Activated CD8-positive, alpha-beta T cell treated with anti-CD3 and anti-CD28 coated beads for 36 hours (primary cell): ENCODE measurements at regions not wholly inside any gene's neighbourhood (a gene's known extent, or its start where the extent isn't known, plus 50 kb on each side); places are given as distances from the start of the nearest gene placed in this dataset.

Experiments
- ATAC-seq: fragments of 200-7000 bp; cut with Tn5 transposase; one replicate; pipeline ENCODE4 v1.10.0; 2021; ENCODE audit warnings: mild to moderate bottlenecking, moderate library complexity
- CTCF ChIA-PET: fragments of 350-600 bp; sonication (Branson Sonifier 250); formaldehyde crosslinking; loops from one replicate; lab custom pipeline; 2021; ENCODE audit warnings: antibody characterized with exemption; lab: Charles Lee
- POLR2A ChIA-PET: fragments of 350-600 bp; sonication (Branson Sonifier 250); formaldehyde crosslinking; loops from one replicate; lab custom pipeline; 2021; ENCODE audit warnings: antibody characterized with exemption; lab: Charles Lee
- DNase-seq: peaks from one replicate; pipeline ENCODE4 v3.0.0-alpha.2; 2020
- H3K27ac Mint-ChIP-seq: one replicate; pipeline ENCODE4 v1.8.0; 2021; ENCODE audit warnings: mild to moderate bottlenecking, mixed read lengths
- H3K27me3 Mint-ChIP-seq: one replicate; pipeline ENCODE4 v1.8.0; 2021; ENCODE audit warnings: mixed read lengths
- H3K36me3 Mint-ChIP-seq: one replicate; pipeline ENCODE4 v1.8.0; 2021; ENCODE audit warnings: low read depth, mixed read lengths
- H3K4me1 Mint-ChIP-seq: one replicate; pipeline ENCODE4 v1.8.0; 2021; ENCODE audit warnings: low read depth, mixed read lengths
- H3K4me3 Mint-ChIP-seq: one replicate; pipeline ENCODE4 v1.8.0; 2021; ENCODE audit warnings: mild to moderate bottlenecking, moderate library complexity, mixed read lengths
- H3K9me3 Mint-ChIP-seq: one replicate; pipeline ENCODE4 v1.8.0; 2021; ENCODE audit warnings: mixed read lengths
- intact Hi-C: fragments of 100-400 bp; cut with micrococcal nuclease; formaldehyde crosslinking; loops from one replicate; pipeline ENCODE4 v1.10.0; 2022
- TF ChIP-seq, protein P1 (sequence below): fragments of 200-600 bp; IDR thresholded peaks from one replicate; pipeline ENCODE4 v1.8.0; 2022; ENCODE audit warnings: antibody characterized with exemption, mild to moderate bottlenecking

DNA sequence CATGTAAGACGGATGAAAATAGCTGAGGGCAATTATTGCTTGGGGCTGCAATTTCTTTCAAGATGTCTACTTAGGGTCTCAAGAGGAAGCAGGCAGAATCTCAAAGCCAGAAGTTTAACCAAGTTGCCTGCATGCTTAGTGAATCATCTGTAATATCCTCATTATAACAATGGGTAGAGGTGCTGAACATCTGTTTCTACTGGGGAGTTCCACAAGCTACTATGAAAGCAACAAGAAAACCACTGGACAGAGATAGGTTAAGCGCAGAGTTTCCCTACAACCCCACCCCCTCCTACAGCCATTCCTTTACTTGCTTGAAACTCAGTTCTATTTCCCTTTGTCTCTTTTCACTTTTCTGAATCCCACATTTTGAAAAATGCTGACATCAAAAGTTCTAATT lies 759.4 kb upstream of the GBE1 start:
- Mint-ChIP-seq H3K36me3 (no peaks in the 10 kb centered on the region), H3K27me3 (no peaks in the 10 kb centered on the region), H3K27ac (no peak overlapping the region), H3K9me3 (peaks cover 7% of the 10 kb centered on the region), H3K4me1 (no peaks in the 10 kb centered on the region), H3K4me3 (no peak overlapping the region)
- intact Hi-C loops, result no loop called here
- POLR2A ChIA-PET, result no interaction called here
- TF ChIP-seq, protein P1, sequence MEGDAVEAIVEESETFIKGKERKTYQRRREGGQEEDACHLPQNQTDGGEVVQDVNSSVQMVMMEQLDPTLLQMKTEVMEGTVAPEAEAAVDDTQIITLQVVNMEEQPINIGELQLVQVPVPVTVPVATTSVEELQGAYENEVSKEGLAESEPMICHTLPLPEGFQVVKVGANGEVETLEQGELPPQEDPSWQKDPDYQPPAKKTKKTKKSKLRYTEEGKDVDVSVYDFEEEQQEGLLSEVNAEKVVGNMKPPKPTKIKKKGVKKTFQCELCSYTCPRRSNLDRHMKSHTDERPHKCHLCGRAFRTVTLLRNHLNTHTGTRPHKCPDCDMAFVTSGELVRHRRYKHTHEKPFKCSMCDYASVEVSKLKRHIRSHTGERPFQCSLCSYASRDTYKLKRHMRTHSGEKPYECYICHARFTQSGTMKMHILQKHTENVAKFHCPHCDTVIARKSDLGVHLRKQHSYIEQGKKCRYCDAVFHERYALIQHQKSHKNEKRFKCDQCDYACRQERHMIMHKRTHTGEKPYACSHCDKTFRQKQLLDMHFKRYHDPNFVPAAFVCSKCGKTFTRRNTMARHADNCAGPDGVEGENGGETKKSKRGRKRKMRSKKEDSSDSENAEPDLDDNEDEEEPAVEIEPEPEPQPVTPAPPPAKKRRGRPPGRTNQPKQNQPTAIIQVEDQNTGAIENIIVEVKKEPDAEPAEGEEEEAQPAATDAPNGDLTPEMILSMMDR, result no peak
- DNase-seq (no peak), ATAC-seq (no peak)
- CTCF ChIA-PET, result no interaction called here

DNA sequence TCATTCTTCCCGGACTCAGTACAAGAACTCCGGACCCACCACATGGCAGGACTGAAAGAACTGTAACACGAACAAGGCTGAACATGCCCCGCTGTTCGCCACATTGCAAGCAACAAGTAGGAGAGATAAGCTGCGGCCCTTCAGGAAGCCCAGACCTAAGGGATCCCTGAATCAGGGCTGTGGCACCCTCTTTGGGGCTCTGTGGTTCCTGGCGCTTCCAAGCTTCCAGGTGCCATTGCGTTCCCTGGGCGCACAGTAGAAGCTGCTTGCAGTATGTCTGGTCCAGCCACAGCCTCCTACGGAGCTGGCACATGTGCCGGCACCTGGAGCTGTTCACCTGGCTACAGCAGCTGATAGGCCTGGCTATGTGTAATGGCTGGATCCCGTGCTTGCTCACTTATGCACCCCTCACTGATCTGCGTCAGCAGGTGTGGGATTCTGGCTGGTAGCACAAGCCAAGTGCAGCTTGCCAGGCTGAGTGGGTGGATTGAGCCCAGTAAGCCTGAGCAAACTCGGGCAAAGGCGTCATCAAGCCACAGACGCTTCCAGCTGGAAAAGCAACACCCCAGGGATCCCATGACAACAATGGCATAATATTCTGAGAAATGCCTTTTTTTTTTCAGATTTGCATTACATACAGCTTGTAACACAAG lies 748.6 kb upstream of the GBE1 start:
- ChIA-PET POLR2A (no interaction called here), CTCF (no interaction called here)
- Mint-ChIP-seq H3K27me3 (no peaks in the 10 kb centered on the region), H3K4me1 (no peaks in the 10 kb centered on the region), H3K4me3 (no peak overlapping the region), H3K27ac (no peak overlapping the region), H3K9me3 (peaks cover 4% of the 10 kb centered on the region), H3K36me3 (no peaks in the 10 kb centered on the region)
- intact Hi-C loops, result no loop called here
- TF ChIP-seq, protein P1, result no peak
- ATAC-seq (no peak), DNase-seq (no peak)

DNA sequence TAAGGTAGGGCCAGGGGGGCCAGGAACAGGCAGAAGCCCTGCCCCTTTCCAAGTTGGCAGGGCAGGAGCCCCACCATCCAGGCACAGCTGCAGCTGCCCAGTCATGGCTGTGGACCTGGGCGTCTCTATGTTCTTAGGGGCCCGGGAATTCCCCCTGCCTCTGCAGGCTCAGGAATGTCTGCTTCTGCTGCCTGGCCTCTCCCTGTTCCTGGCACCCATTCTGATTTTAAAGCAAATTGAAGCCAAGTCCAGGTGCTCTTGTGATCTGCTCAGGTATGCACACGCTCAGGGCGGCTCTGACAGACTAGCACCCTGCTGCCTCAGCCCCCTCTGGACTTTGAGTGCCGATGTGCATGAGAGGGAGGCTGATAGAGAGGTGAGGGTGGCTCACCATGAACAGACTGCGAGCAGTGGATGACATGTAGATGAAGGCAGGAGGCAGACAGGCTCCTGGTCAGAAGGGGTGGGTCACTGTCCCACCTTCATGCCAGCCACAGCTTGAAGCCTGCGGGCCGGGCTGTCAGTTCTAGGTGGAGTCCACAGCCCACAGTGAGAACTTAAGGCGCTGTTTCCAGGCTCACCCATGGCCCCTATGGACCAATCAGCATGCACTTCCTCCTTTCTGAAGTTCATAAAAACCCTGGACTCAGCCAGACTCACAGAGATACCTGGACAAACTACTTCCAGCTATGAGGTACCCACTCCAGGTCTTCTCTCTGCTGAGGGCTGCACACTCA lies 747.8 kb upstream of the GBE1 start:
- H3K4me3 Mint-ChIP-seq, result no peak overlapping the region
- no peak for ATAC-seq

DNA sequence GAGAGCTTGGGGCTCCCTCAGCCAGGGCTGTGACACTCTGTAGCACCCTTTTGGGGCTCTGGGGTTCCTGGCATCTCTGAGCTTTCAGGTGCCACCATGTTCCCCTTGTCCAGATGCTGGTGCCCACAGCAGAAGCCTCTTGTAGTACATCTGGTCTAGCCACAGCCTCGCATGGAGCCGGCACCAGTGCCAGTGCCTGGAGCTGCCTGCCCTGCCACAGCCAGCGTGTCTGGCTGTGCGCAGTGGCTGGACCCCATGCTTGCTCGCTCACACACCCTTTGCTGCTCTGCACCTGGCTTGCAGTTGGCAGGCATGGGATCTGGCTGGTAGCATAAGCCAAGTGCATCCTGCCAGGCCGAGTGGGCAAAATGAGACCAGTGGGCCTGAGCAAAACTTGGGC lies 744.8 kb upstream of the GBE1 start:
- H3K36me3 Mint-ChIP-seq, result no peaks in the 10 kb centered on the region
- DNase-seq, result no peak
- H3K9me3 Mint-ChIP-seq, result peaks cover 4% of the 10 kb centered on the region
- POLR2A ChIA-PET, result no interaction called here
- H3K4me1 Mint-ChIP-seq, result no peaks in the 10 kb centered on the region
- no peak overlapping the region for H3K4me3 Mint-ChIP-seq
- CTCF ChIA-PET, result no interaction called here
- H3K27me3 Mint-ChIP-seq, result no peaks in the 10 kb centered on the region
- no peak overlapping the region for H3K27ac Mint-ChIP-seq
- intact Hi-C loops, result no loop called here
- TF ChIP-seq, protein P1, result no peak
- ATAC-seq, result no peak

More for the DNA sequence above, 747.8 kb upstream of the GBE1 start:
- DNase-seq, result no peak
- CTCF ChIA-PET, result no interaction called here
- POLR2A ChIA-PET, result no interaction called here
- Mint-ChIP-seq H3K27ac (no peak overlapping the region), H3K36me3 (no peaks in the 10 kb centered on the region), H3K4me1 (no peaks in the 10 kb centered on the region), H3K9me3 (peaks cover 4% of the 10 kb centered on the region), H3K27me3 (no peaks in the 10 kb centered on the region)
- TF ChIP-seq, protein P1, result no peak
- intact Hi-C loops, result no loop called here

DNA sequence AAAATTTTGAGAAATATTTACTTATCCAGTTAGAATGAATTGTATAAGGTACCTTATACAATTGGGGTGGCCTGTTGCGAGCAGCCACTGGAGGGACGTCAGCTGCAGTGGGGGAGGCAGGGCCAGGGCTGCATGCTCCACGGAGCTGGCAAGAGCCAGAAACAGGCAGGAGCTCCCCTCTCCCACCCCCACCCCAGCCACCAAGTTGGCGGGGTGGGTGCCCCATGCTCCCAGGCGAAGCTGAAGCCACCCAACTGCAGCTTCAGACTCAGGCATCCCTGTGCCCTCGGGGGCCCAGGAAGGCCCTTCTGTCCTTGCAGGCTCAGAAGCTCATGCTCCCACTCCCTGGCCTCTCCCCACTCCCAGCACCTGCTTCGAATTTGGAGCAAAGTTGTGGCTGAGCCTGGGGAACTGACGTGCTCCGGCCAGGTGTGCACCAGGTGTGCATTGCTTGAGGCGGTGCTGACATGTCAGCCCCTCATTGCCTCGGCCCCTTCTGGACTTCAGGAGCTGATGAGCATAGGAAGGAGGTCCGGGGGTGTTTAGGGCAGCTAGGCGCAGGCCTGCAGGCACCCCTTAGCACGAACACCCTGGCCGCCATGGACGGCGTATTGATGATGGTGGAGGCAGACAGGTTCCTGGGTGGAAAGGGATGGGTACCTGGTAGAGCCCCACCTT lies 743.8 kb upstream of the GBE1 start:
- H3K36me3 Mint-ChIP-seq, result no peaks in the 10 kb centered on the region
- CTCF ChIA-PET, result no interaction called here
- no peak for ATAC-seq
- intact Hi-C loops, result no loop called here
- POLR2A ChIA-PET, result no interaction called here
- H3K27ac Mint-ChIP-seq, result no peak overlapping the region
- TF ChIP-seq, protein P1, result no peak
- no peaks in the 10 kb centered on the region for H3K27me3 Mint-ChIP-seq
- H3K4me1 Mint-ChIP-seq, result no peaks in the 10 kb centered on the region
- DNase-seq, result no peak
- H3K4me3 Mint-ChIP-seq, result no peak overlapping the region
- H3K9me3 Mint-ChIP-seq, result peaks cover 4% of the 10 kb centered on the region
